SK-N-MC (cell line): ENCODE measurements at regions not wholly inside any gene's neighbourhood (a gene's known extent, or its start where the extent isn't known, plus 50 kb on each side); places are given as distances from the start of the nearest gene placed in this dataset.

Experiments used
- EZH2 ChIP-seq: fragments of 200-600 bp; sonication (generic); IDR thresholded peaks from one replicate; pipeline ENCODE4 v1.6.1; 2017; ENCODE audit warnings: antibody characterized with exemption
- POLR2AphosphoS5 ChIP-seq: IDR thresholded peaks from 2 replicates; pipeline ENCODE4 v1.6.1; 2012; ENCODE audit warnings: mild to moderate bottlenecking, low read depth, low read length, borderline replicate concordance

DNA sequence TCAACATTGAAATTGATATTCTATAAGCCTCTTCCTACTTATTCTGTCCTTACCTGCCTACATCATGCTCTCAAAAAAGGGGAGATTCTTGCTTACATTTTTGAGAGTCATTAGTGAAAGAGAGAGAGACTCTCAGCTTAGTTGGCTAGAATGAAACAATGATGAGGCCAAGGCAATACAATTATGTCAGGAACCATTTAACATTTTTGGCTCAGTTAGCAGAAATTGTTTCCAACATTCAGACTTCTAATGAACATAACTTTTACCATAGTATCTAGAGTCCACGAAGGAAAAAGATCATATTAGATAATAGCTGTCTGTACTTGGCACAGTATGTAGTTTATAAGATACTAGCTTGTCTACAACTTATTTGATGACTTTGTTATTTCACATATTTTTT is 263.7 kb upstream of the ARX start:
- TF ChIP-seq EZH2 (no peak), POLR2AphosphoS5 (no peak)
